ENCODE measurements at regions not wholly inside any gene's neighbourhood (a gene's known extent, or its start where the extent isn't known, plus 50 kb on each side); places are given as distances from the start of the nearest gene placed in this dataset.

DNA sequence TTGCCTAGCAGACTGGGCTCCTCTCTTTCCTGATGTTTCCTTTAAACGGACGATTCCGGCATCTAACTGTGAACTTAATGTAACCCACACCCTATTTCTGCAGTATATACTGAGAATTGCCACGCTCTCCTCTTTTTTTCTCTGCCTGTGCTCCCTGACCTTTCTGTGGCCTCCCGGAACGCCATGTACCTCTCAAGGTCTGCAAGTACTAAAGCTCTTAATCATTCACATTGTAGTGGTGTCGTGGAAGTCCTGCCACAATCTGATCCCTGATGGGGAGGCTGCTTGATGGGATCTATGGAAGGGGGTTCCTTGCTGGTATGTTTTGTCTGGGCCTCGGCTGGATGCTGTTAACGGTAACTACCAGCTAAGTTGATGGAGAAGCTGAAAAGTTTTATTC lies 302.9 kb upstream of the EPHA5 start:
- no peak overlapping the region for H3K4me3 ChIP-seq
- intact Hi-C loops (cut with DNase I; ENCODE audit: low total_unique reads) (no loop called here), in situ Hi-C loops (cut with MboI; ENCODE audit: low pct_ligation_motif_present in 1 of 4, low pct_unique_long_range_greater_than_20kb in 1 of 4, low sequenced_read_pairs in 3 of 4) (no loop called here)
- H3K4me1 ChIP-seq = no peaks in the 10 kb centered on the region
- no peaks in the 10 kb centered on the region for H3K9me3 ChIP-seq
- TF ChIP-seq POLR2AphosphoS5 (IDR thresholded peaks at IDR 0.05) (no peak), CTCF (IDR thresholded peaks at IDR 0.05) (no peak), EP300 (IDR thresholded peaks at IDR 0.05; ENCODE audit: low read depth) (no peak), POLR2A (IDR thresholded peaks at IDR 0.05) (no peak)
- no peaks in the 10 kb centered on the region for H3K27me3 ChIP-seq
- WGBS, 2 donors (ENCODE audit: low coverage in 1 of 2) = 61 to 73% methylated on average over 6 to 9 of the region's 9 CpGs
- no peak overlapping the region for H3K27ac ChIP-seq
- H3K36me3 ChIP-seq = no peaks in the 10 kb centered on the region
- DNase-seq = no peak

DNA sequence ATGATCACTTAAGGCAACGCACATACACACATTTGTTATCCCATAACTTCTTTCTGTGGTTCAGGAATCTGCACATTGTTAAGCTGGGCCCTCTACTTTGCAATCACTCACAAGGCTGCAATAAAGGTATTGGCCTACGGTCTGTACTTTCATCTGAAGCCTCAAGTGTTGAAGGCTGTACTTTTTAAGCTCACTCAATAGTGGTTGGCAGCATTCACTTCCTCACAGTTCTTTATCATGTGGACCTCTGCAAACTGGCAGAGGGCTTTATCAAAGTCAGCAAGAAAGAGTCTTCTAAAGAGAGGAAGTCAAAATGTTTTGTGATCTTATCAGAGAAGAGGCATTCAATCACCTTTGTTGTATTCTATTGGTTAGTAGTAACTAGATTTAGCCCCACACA lies 301.4 kb upstream of the EPHA5 start:
- Histone ChIP-seq H3K4me1 (no peaks in the 10 kb centered on the region), H3K27me3 (no peaks in the 10 kb centered on the region), H3K27ac (no peak overlapping the region), H3K36me3 (no peaks in the 10 kb centered on the region), H3K9me3 (no peaks in the 10 kb centered on the region), H3K4me3 (no peak overlapping the region)
- intact Hi-C loops (cut with DNase I; ENCODE audit: low total_unique reads) (no loop called here), in situ Hi-C loops (cut with MboI; ENCODE audit: low pct_ligation_motif_present in 1 of 4, low pct_unique_long_range_greater_than_20kb in 1 of 4, low sequenced_read_pairs in 3 of 4) (no loop called here)
- no peak for DNase-seq
- no peak for TF ChIP-seq POLR2AphosphoS5 (IDR thresholded peaks at IDR 0.05)
- TF ChIP-seq POLR2A (IDR thresholded peaks at IDR 0.05) = no peak
- TF ChIP-seq CTCF (IDR thresholded peaks at IDR 0.05) = no peak
- no peak for TF ChIP-seq EP300 (IDR thresholded peaks at IDR 0.05; ENCODE audit: low read depth)
- 55 to 60% methylated on average over 1 to 2 of the region's 2 CpGs for WGBS, 2 donors (ENCODE audit: low coverage in 1 of 2)

GRCh38 chr4:65968831-65969558 lies 298.7 kb upstream of the EPHA5 start:
- in situ Hi-C loops (cut with MboI; ENCODE audit: low pct_ligation_motif_present in 1 of 4, low pct_unique_long_range_greater_than_20kb in 1 of 4, low sequenced_read_pairs in 3 of 4) = no loop called here
- intact Hi-C loops (cut with DNase I; ENCODE audit: low total_unique reads) = no loop called here
- no peak for DNase-seq
- TF ChIP-seq POLR2A (IDR thresholded peaks at IDR 0.05) = no peak
- no peak for TF ChIP-seq CTCF (IDR thresholded peaks at IDR 0.05)
- TF ChIP-seq EP300 (IDR thresholded peaks at IDR 0.05; ENCODE audit: low read depth) = no peak
- no peak for TF ChIP-seq POLR2AphosphoS5 (IDR thresholded peaks at IDR 0.05)
- Histone ChIP-seq H3K9me3 (no peaks in the 10 kb centered on the region), H3K36me3 (no peaks in the 10 kb centered on the region), H3K27ac (no peak overlapping the region), H3K4me3 (no peak overlapping the region), H3K4me1 (no peaks in the 10 kb centered on the region), H3K27me3 (no peaks in the 10 kb centered on the region)
- WGBS, 2 donors (ENCODE audit: low coverage in 1 of 2) = 59 to 71% methylated on average over 7 of the region's 7 CpGs

- Histone ChIP-seq H3K36me3 (no peaks in the 10 kb centered on the region), H3K27me3 (no peaks in the 10 kb centered on the region), H3K4me3 (no peak overlapping the region), H3K4me1 (no peaks in the 10 kb centered on the region), H3K27ac (no peak overlapping the region), H3K9me3 (no peaks in the 10 kb centered on the region)
- DNase-seq = no peak
- 29 to 30% methylated on average over 1 of the region's 1 CpG for WGBS, 2 donors (ENCODE audit: low coverage in 1 of 2)
- intact Hi-C loops (cut with DNase I; ENCODE audit: low total_unique reads) (no loop called here), in situ Hi-C loops (cut with MboI; ENCODE audit: low pct_ligation_motif_present in 1 of 4, low pct_unique_long_range_greater_than_20kb in 1 of 4, low sequenced_read_pairs in 3 of 4) (no loop called here)
- TF ChIP-seq EP300 (IDR thresholded peaks at IDR 0.05; ENCODE audit: low read depth) (no peak), POLR2A (IDR thresholded peaks at IDR 0.05) (no peak), CTCF (IDR thresholded peaks at IDR 0.05) (no peak), POLR2AphosphoS5 (IDR thresholded peaks at IDR 0.05) (no peak)
These were observed 290.5 kb upstream of the EPHA5 start for GRCh38 chr4:65960751-65961150.
